Neural cell (in vitro differentiated cells): ENCODE measurements at regions not wholly inside any gene's neighbourhood (a gene's known extent, or its start where the extent isn't known, plus 50 kb on each side); places are given as distances from the start of the nearest gene placed in this dataset.

Experiments used
- CTCF ChIP-seq: fragments of 450-650 bp; IDR thresholded peaks from 2 replicates; pipeline ENCODE4 v1.5.1; 2014; ENCODE audit warnings: antibody characterized with exemption, mild to moderate bottlenecking, moderate library complexity; ENCODE audit not compliant: poor library complexity, severe bottlenecking
- EP300 ChIP-seq: fragments of 450-650 bp; conservative IDR thresholded peaks from 2 replicates; pipeline ENCODE4 v1.6.1; 2014; ENCODE audit warnings: antibody characterized with exemption, mild to moderate bottlenecking, moderate library complexity; ENCODE audit not compliant: poor library complexity, severe bottlenecking
- EZH2 ChIP-seq: fragments of 200-600, 300-800 bp; shearing (Covaris generic), sonication (generic); IDR thresholded peaks from 2 replicates; pipeline ENCODE4 v1.6.1; 2014; ENCODE audit warnings: antibody characterized with exemption, low read length, borderline replicate concordance, mild to moderate bottlenecking; ENCODE audit not compliant: insufficient read depth, poor library complexity, severe bottlenecking
- MXI1 ChIP-seq: fragments of 450-650 bp; conservative IDR thresholded peaks from 2 replicates; pipeline ENCODE4 v1.6.1; 2014; ENCODE audit warnings: antibody characterized with exemption, mild to moderate bottlenecking; ENCODE audit not compliant: poor library complexity, severe bottlenecking
- POLR2AphosphoS5 ChIP-seq: IDR thresholded peaks from 2 replicates; pipeline ENCODE4 v1.6.1; 2012
- TAF1 ChIP-seq: IDR thresholded peaks from 2 replicates; pipeline ENCODE4 v1.6.1; 2012; ENCODE audit warnings: low read depth
- TF ChIP-seq, protein P1 (sequence below): IDR thresholded peaks from 2 replicates; pipeline ENCODE4 v1.6.1; 2012; ENCODE audit warnings: borderline replicate concordance

- TF ChIP-seq CTCF: no peak
- no peak for TF ChIP-seq EZH2
- no peak for TF ChIP-seq MXI1
- TF ChIP-seq, protein P1, sequence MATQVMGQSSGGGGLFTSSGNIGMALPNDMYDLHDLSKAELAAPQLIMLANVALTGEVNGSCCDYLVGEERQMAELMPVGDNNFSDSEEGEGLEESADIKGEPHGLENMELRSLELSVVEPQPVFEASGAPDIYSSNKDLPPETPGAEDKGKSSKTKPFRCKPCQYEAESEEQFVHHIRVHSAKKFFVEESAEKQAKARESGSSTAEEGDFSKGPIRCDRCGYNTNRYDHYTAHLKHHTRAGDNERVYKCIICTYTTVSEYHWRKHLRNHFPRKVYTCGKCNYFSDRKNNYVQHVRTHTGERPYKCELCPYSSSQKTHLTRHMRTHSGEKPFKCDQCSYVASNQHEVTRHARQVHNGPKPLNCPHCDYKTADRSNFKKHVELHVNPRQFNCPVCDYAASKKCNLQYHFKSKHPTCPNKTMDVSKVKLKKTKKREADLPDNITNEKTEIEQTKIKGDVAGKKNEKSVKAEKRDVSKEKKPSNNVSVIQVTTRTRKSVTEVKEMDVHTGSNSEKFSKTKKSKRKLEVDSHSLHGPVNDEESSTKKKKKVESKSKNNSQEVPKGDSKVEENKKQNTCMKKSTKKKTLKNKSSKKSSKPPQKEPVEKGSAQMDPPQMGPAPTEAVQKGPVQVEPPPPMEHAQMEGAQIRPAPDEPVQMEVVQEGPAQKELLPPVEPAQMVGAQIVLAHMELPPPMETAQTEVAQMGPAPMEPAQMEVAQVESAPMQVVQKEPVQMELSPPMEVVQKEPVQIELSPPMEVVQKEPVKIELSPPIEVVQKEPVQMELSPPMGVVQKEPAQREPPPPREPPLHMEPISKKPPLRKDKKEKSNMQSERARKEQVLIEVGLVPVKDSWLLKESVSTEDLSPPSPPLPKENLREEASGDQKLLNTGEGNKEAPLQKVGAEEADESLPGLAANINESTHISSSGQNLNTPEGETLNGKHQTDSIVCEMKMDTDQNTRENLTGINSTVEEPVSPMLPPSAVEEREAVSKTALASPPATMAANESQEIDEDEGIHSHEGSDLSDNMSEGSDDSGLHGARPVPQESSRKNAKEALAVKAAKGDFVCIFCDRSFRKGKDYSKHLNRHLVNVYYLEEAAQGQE: no peak
- TF ChIP-seq POLR2AphosphoS5: no peak
- no peak for TF ChIP-seq TAF1
- TF ChIP-seq EP300: no peak
These were observed 63.1 kb upstream of the MCTP2 start for GRCh38 chr15:94168250-94168649.
